Chondrocyte (in vitro differentiated cells): ENCODE measurements at regions not wholly inside any gene's neighbourhood (a gene's known extent, or its start where the extent isn't known, plus 50 kb on each side); places are given as distances from the start of the nearest gene placed in this dataset.
"Not testable (repeated sequence)": the region's sequence is repeated elsewhere in the genome, so short reads cannot be mapped to it uniquely, and the experiment has no call there.

Experiments used
- DNase-seq: peaks from one replicate; pipeline ENCODE4 v3.0.0; 2021; ENCODE audit warnings: mixed read lengths, low spot score
- H3K27ac Mint-ChIP-seq: one replicate; pipeline ENCODE4 v1.8.0; 2021; ENCODE audit warnings: mild to moderate bottlenecking, moderate library complexity, mixed read lengths; ENCODE audit not compliant: unreplicated experiment
- H3K27me3 Mint-ChIP-seq: 2 replicates; pipeline ENCODE4 v1.8.0; 2021; ENCODE audit warnings: low read depth, mixed read lengths
- H3K36me3 Mint-ChIP-seq: 2 replicates; pipeline ENCODE4 v1.8.0; 2021; ENCODE audit warnings: low read depth, mixed read lengths
- H3K4me1 Mint-ChIP-seq: 2 replicates; pipeline ENCODE4 v1.8.0; 2021; ENCODE audit warnings: low read depth, mild to moderate bottlenecking, mixed read lengths
- H3K4me3 Mint-ChIP-seq: one replicate; pipeline ENCODE4 v1.8.0; 2021; ENCODE audit warnings: mild to moderate bottlenecking, moderate library complexity, mixed read lengths; ENCODE audit not compliant: unreplicated experiment
- H3K9me3 Mint-ChIP-seq: 2 replicates; pipeline ENCODE4 v1.8.0; 2021; ENCODE audit warnings: low read depth, mixed read lengths
- CTCF ChIP-seq: fragments of 200-600 bp; sonication (generic); IDR thresholded peaks from 2 replicates; pipeline ENCODE4 v1.5.0; 2021; ENCODE audit warnings: antibody characterized with exemption, mild to moderate bottlenecking, moderate library complexity

- DNase-seq, H3K36me3 Mint-ChIP-seq, H3K27ac Mint-ChIP-seq, H3K9me3 Mint-ChIP-seq, H3K4me1 Mint-ChIP-seq, H3K4me3 Mint-ChIP-seq: not testable (repeated sequence)
- H3K27me3 Mint-ChIP-seq: peaks cover 10% of the 10 kb centered on the region
- TF ChIP-seq CTCF: peak; percentile 63
These were observed 86.1 kb upstream of the XKR3 start for GRCh38 chr22:16911340-16911739.

- not testable (repeated sequence) for H3K4me1 Mint-ChIP-seq, H3K9me3 Mint-ChIP-seq, H3K4me3 Mint-ChIP-seq, H3K27ac Mint-ChIP-seq, H3K27me3 Mint-ChIP-seq, DNase-seq, H3K36me3 Mint-ChIP-seq
These were observed 76.8 kb upstream of the XKR3 start for GRCh38 chr22:16902051-16902450.

GRCh38 chr22:16901579-16901978 is 76.4 kb upstream of the XKR3 start:
- H3K36me3 Mint-ChIP-seq, H3K4me3 Mint-ChIP-seq, DNase-seq, H3K4me1 Mint-ChIP-seq, H3K27me3 Mint-ChIP-seq, H3K27ac Mint-ChIP-seq, H3K9me3 Mint-ChIP-seq: not testable (repeated sequence)

GRCh38 chr22:16899358-16899757 is 74.1 kb upstream of the XKR3 start:
- not testable (repeated sequence) for H3K36me3 Mint-ChIP-seq, H3K4me3 Mint-ChIP-seq, H3K4me1 Mint-ChIP-seq, H3K27me3 Mint-ChIP-seq, H3K27ac Mint-ChIP-seq, H3K9me3 Mint-ChIP-seq, DNase-seq

- H3K27me3 Mint-ChIP-seq, H3K4me3 Mint-ChIP-seq, H3K27ac Mint-ChIP-seq, H3K9me3 Mint-ChIP-seq, H3K4me1 Mint-ChIP-seq, DNase-seq, H3K36me3 Mint-ChIP-seq: not testable (repeated sequence)
- TF ChIP-seq CTCF: peak; percentile 57
These were observed 72.2 kb upstream of the XKR3 start for GRCh38 chr22:16897365-16897764.

- not testable (repeated sequence) for H3K27ac Mint-ChIP-seq, H3K4me1 Mint-ChIP-seq, H3K36me3 Mint-ChIP-seq, H3K9me3 Mint-ChIP-seq, H3K27me3 Mint-ChIP-seq, DNase-seq, H3K4me3 Mint-ChIP-seq
- peak; percentile 76 for TF ChIP-seq CTCF
These were observed 66.7 kb upstream of the XKR3 start for GRCh38 chr22:16891892-16892291.

- not testable (repeated sequence) for H3K27ac Mint-ChIP-seq
These were observed 51.1 kb upstream of the XKR3 start for GRCh38 chr22:16876339-16876738.

More at GRCh38 chr22:16876339-16876738, 51.1 kb upstream of the XKR3 start:
- not testable (repeated sequence) for H3K36me3 Mint-ChIP-seq, DNase-seq, H3K9me3 Mint-ChIP-seq, H3K4me3 Mint-ChIP-seq, H3K4me1 Mint-ChIP-seq, H3K27me3 Mint-ChIP-seq
